22Rv1 (cell line): ENCODE measurements at regions not wholly inside any gene's neighbourhood (a gene's known extent, or its start where the extent isn't known, plus 50 kb on each side); places are given as distances from the start of the nearest gene placed in this dataset.

Source experiments
- CTCF ChIP-seq: fragments of 450-650 bp; IDR thresholded peaks from 2 replicates; pipeline ENCODE4 v1.5.1; 2017; ENCODE audit warnings: mild to moderate bottlenecking
- ZFX ChIP-seq: fragments of 450-650 bp; IDR thresholded peaks from 2 replicates; pipeline ENCODE4 v1.6.1; 2017; ENCODE audit warnings: antibody characterized with exemption, borderline replicate concordance

GRCh38 chr5:128615578-128615977, 77.5 kb upstream of the FBN2 start:
- TF ChIP-seq CTCF (no peak), ZFX (no peak)
